Islet of Langerhans (tissue), 1 donor: ENCODE measurements at regions not wholly inside any gene's neighbourhood (a gene's known extent, or its start where the extent isn't known, plus 50 kb on each side); places are given as distances from the start of the nearest gene placed in this dataset.

ENCODE experiments used
- FAIRE-seq: peaks from one replicate; lab custom pipeline; 2011; peaks lifted over from hg19 to GRCh38; lab: Jason Lieb, UNC

DNA sequence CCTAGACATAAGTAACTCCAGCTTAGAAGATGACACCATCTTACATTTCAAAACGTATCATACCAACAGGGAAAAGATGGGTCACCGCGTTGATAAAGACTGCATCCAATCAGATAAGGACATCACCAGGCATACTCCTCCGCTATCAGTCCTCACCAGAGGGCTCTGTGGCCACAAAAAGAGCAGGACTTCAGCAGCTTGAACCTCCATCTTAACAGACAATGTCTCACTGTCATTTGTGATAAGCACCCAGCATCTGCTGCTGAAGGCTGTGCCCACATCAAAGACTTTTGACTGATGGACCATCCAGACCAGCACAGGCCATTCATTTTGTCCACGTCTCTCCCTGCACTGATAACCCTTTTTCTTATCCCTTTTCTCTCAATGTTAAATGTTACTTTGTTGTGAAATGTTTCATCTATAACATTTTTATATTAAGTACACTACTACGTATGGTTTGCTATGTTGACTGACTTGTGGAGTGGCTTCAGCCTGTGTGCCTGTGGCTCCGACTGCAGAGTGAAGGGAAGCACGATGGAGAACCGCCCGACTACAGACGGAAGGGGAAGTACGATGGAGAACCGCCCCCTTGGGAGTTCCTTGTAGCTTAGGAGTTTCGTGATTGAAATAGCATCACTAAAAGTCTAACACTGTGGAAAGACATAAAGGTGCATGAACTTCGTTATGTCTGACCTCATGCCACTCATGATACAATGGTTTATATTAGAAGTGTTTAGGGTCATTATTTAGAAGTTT, 595.4 kb upstream of the AGA start:
- FAIRE-seq, result no peak

DNA sequence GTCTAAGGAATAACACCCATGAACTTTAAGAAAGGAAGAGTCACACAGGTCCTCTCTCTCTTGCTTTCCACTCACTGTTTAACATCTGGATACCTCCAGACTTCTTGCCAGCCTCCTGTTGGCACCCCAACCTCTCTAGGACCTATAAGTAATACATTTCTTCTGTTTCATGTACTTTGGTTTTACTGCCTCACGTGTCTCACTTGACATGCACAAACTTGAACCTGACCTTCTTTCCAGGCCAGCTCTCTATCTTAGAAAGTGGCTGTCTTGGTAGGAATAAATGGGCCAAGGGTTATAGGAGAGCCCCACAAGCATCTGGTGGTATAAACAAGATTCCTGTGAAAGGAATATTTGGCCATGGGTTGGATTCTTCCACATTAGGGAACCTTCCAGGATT, 614.8 kb upstream of the AGA start:
- no peak for FAIRE-seq

DNA sequence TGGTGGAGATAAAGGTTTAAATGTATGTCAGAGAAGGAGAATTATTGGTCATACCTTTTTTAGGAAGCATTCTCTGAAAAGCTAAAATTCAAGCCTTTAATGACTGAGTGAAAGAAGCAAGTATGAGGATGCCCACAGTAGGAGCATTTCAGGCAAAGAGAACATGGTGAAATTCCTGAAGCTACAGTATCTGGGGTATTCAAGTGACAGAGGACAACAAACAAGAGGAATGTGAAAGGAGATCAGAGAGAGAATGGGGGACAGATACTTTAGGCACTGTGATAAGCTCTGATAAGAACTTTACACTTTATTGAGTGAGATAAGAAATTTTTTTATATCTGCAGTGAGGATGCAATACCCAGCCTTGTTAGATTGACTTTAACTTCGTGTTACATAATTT, 621.3 kb upstream of the AGA start:
- no peak for FAIRE-seq

DNA sequence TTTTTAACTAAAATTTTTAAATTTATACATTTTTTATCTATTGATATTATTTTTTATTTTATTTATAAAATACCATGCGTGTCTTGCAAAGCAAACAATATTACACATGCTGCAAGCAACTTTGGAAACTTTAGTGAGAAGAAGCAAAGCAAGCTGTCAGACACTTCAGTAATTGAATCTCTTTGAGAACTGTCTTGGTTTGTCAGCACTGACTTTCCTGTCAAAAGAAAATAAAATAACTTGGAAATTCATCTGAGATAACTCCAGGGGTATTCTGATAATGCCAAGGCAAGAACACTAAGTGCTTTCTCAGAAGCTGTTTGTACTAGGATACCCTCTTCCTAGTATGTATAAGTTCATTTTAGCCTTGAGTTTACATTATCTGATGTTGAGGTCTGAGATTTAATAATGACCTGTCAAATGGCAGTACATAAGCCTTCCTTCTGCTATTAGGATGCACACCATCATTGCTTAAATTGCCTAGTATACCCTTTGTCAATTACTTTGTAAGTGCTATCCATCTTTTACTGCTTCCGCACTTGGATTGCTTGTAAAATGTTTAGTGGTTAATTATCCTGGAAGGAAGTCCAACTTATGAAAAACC, 624.2 kb upstream of the AGA start:
- FAIRE-seq, result no peak

DNA sequence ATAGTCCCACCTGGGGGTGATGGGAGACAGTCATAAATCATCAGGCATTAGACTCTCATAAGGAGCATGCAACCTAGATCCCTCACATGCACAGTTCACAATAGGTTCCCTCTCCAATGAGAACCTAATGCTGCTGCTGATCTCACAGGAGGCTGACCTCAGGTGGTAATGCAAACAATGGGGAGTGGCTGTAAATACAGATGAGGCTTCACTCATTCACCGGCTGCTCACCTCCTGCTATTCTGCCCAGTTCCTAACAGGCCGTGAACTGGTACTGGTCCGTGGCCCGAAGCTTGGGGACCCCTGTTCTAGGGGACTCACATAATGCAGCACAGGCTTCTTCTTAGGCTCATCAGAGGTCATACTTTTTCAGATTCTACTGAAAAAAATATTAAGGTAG, 625.9 kb upstream of the AGA start:
- FAIRE-seq, result no peak

DNA sequence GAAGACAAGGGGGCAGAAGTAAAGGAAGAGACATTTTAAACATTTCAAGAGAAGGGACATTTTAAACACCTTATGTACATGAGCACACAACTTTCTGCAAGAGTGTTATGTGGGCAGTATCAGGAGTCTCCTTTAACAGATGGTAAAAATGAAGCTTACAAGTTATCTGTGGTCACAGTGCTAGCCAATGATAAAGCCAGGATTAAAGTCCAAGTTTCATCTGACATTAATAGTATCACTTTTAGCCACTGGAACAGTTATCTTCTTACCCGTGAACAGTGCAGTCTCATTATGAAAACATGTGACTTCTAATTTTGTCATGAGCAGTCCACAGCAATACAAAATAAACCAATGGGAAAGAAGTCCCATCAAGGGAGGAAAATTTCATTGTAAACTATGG, 627.9 kb upstream of the AGA start:
- no peak for FAIRE-seq

DNA sequence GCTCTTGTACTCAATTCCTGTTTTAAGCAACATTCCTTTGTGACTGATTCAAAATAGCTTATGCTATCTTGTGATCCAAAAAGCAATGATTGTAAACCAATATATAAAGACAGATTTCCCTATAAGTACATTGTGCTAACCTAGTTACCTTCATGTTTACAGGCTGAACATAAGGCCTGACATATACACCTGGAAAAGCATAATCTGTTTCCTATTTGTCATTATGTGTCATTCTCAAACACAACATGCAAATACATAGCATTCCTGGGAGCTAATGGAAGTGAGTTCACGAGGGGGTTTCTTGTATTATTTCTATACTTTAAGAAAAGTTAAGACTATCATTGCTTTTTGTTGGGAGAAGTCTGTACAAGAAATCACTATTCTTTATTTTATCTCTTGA, 638.1 kb upstream of the AGA start:
- no peak for FAIRE-seq

DNA sequence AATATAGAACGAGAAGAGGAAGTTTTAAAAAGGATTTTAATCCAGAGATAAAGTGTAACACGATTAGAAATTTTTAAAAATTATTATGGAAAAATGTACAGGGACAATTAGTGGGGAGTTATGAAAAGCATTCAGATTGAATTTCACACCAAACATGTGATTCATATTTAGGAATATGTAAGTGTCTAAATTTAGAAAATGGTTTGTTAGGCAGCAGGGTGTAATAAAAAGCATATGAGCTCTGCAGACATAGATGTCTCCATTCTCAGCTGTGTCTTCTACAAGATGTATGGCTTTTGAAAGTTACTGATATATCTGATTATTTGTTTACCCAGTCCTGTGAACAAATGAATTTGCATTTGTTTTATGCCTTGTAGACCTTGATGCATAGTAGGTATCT, 638.9 kb upstream of the AGA start:
- no peak for FAIRE-seq

DNA sequence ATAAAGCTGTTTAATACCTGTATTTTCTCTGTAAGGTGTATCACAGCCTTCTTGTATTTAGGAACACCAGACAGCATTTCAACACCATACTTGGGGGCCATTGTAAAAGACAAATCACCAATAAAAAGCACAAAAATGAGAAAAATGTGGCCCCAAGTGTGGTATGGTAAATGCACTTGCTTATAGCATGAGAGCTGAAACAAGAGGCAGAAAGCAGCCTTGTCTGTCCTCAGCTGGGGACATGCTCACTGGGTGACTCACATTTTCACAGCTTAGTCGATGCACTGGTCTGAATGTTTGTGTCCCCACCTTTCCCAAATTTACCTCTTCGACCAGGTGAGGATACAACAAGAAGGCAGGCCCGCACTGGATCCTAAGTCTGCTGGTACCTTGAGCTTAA, 639.7 kb upstream of the AGA start:
- no peak for FAIRE-seq

DNA sequence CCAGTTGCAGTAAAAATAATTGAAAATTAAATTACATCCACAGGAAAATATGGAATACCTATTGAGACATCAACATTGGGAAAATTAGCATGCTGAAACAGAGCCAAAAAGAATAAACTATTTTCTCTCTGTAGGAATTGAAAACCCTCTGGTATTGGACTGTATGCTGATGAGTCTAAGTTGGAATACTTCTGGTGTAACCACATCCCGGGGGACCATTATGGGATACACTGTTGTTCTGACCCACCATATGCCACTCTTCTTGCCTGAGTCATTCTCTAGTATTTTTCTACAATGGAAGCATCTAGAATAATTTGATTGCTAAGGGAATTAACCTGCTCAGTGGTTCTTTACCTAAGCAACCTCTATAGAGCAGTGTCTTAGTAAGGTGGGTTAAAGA, 640.7 kb upstream of the AGA start:
- FAIRE-seq, result no peak

DNA sequence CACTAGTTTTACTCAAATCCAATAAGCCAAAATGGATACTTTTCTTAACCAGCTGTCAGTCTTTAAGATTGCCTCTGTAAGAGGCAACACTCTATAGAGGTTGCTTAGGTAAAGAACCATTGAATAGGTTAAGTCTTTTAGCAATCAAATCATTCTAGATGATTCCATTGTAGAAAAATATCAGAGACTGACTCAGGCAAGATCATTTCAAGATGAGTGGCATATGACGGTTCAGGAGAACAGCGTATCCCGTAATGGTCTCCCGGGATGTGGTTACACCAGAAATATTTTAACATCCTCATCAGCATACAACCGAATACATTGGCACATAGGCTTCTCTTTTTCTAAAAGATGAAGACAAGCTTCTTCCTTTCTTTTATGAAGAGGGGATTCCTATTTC, 641.7 kb upstream of the AGA start:
- no peak for FAIRE-seq

DNA sequence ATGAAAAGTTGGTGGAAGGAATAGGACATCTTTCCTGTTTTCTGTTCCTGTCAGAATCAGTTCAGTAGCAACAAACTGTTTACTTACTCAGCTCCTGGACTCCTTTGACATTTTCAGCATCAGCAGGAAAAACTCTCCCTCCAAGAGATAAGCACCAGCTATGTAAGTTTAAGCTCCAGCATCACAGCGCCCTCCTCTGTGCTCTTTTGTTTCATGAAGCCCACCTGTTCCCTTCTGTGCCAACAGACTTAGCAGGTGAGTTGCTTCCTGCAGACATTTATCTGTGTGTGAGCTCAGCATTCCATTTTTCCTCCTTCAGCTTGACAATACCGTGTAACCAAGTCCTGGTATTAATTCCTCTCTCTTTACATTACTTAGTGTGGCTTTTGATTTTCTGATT, 644.1 kb upstream of the AGA start:
- FAIRE-seq, result no peak

DNA sequence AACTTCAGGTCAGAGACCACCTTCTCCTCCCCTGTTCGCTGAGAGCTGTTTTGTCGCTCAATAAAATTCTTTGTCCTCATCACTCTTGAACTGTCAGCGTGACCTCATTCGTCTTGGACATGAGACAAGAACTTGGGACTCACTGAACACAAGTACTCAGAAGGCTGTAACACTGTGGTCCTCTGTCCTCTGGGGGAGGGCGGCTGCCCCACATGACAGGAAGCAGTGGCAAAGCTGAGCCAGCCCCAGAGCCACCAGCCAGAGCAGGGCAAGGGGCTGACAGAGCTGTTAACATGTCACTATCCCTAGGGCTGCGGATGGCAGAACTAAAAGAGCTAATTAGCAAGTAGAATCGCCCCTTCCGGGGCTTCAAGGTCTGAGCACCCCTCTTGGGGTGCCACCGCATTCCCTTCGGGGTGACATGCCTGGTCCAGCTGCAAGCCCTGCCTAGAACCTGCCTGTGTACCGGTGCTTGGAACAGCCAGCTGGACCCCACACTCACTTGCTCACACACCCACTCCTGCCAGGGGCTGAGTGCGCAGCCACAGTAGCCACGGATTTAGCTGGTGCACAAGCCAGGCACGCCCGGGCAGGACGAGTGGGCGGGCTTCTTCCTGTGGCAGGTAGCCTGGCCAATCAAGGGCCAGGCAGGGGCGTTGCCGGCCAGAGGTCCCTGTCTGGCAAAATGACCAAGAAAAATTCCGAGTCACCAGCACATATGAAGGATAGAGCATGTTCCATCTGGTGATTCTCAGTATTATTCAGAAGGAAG, 648.6 kb upstream of the AGA start:
- no peak for FAIRE-seq

DNA sequence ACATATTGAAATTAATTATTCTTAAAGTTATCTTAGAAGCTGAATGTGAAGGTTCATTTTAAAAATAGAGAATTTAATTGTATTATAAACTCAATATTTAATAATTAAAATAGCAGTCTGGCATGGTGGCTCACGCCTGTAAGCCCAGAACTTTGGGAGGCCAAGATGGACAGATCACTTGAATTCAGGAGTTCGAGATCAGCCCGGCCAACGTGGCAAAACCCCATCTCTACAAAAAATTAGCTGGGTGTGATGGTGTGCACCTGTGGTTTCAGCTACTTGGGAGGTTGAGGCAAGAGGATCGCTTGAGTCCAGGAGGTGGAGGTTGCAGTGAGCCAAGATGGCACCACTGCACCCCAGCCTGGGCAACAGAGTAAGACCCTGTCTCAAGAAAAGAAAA, 659.9 kb upstream of the AGA start:
- FAIRE-seq, result no peak

DNA sequence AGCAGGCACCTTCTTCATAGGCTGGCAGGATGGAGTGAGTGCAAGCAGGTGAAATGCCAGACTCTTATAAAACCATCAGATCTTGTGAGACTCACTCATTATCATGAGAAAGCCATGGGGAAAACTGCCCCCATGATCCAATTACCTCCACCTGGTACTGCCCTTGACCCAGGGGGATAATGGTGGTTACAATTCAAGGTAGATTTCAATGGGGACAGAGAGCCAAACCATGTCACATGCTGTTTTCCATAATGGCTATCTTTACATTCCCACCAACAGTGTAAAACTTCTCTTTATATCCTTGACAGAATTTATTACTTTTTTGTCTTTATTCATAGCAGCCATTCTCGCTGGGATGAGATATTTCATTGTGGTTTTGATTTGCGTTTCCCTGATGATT, 663.0 kb upstream of the AGA start:
- FAIRE-seq, result no peak

DNA sequence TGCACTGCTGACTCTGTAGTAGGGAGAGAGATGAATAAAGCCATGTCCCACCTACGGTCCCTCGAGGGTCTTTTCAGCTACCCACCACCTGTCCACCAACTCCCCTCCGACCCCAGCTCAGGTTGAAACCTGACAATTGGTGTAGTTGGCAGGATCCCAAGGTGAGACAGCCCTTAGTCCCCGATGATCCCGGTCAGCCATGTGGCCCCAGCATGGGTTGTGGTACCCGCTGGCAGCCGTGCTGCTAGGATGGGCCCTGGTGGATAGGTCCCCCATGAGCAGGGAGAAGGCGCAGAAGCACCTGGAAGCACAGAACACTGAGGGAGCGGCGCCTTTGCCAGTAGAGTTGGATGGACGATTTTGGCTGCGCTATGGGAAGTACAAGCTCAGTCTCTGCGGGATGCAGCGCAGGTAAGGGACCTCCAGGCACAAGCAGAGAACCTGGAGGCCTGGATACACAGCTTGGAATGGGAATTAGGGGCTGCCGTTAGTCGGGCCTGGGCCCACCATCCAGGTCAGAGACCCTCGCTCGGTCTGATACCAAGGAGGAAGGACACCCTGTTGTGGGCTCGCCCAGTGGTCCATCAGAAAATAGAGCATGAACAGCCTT, 694.6 kb upstream of the AGA start:
- no peak for FAIRE-seq

DNA sequence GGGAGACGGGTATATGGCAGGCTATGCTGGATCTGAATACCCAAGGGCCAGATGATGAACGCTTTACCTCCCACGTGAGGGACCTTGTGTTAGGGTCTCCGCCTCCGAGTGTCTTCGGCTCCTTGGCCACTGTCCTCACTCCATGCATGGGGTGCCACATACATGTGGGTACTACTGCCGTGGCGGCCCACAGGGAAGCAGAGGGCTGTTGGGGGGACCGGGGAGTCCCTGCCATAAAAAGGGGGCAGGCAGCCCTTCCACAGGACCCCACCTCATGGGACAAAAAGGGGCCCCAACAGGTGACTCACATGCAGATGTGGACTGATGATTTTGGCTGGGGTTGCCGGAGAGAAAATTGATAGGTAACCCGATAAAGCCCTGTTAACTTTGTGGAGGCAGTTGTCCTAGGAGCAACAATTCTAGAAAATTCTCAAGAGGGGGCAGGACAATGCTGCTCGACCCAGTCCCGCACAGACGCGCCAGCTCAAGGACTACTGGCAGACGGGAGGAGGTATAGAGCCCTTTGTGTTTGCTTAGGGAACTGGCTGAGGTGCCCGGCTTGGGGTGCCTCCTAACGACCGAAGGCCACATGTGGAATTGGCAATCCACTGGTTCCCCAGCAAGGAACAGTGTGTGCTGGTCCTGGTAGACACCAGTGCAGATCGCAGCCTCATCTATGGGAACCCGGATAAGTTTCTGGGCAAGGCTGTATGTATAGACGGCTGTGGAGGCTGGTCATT, 695.7 kb upstream of the AGA start:
- FAIRE-seq, result no peak

DNA sequence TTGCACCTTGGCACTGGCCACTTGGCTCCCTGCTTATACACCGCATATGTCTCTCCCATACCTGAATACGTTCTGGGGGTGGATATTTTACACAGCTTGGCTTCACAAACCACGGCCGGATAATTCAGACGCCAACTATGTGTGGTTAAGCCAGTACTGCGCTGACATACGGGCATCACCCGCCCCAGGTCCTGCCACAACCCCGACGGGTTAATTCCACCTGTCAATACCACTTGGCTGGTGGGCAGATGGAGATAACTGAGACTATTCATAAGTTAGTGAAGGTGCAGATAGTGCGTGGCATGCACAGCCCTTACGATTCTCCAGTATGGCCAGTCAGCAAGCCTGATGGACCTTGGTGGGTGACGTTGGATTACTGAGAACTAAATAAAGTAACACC, 696.3 kb upstream of the AGA start:
- FAIRE-seq, result no peak

DNA sequence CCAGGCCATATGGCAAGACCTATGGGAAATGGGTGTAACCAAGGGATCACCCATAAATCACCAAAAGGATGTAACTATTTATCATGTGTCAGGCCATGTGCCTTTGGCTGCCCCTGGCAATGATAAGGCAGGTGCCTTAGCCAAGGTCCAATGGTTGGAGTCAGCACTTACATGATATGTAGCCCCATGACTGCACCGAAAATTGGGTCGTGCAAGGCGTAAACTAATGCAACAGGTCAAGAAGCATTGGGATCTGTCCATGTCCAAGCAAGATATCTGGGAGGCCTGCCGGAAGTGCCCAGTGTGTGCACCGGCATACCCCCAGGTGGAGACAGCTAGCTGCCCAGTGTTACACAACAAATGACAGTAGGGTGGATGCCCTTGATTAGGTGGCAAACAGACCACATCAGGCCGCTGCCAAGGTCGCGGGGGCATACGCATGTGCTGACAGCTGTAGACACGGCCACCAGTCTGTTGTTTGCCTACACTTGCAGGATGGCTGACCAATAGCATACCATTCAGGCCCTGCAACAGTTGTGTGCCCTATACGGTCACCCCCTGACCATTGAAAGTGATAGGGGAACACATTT, 698.2 kb upstream of the AGA start:
- FAIRE-seq, result no peak

DNA sequence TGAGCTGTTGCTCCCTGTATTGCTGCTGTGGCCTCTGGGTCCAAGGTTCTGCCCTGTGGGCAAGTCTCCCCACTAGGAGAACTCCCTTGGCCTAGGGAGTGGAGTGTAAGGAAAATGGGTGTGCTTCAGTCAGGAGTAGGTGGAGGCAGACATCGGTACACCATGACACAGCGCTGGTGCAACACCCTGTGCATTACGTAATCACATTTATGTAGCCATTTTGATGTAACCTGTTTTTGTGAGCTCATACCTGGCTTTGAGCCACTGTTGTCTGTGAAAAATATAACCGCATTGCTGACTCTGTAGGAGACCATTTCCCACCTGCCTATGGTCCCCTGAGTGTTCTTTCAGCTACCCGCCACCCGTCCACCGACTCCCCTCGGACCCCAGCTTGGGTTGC, 700.5 kb upstream of the AGA start:
- no peak for FAIRE-seq

DNA sequence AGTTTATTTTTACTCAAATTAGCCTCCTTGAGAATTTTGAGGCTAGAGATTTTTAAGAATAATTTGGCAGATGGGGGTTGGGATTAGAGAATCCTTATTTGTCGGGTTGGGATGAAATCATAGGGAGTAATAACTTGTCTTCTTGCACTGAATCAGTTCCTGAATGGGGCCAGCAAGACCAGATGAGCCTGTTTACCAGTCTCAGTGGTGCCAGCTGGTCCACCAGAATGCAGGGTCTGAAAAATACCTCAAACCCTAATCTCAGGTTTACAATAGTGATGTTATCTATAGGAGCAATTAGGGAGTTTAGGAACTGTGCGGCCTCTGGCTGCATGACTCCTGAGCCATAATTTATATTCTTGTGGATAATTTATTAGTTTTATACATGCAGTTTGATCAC, 705.9 kb upstream of the AGA start:
- no peak for FAIRE-seq

DNA sequence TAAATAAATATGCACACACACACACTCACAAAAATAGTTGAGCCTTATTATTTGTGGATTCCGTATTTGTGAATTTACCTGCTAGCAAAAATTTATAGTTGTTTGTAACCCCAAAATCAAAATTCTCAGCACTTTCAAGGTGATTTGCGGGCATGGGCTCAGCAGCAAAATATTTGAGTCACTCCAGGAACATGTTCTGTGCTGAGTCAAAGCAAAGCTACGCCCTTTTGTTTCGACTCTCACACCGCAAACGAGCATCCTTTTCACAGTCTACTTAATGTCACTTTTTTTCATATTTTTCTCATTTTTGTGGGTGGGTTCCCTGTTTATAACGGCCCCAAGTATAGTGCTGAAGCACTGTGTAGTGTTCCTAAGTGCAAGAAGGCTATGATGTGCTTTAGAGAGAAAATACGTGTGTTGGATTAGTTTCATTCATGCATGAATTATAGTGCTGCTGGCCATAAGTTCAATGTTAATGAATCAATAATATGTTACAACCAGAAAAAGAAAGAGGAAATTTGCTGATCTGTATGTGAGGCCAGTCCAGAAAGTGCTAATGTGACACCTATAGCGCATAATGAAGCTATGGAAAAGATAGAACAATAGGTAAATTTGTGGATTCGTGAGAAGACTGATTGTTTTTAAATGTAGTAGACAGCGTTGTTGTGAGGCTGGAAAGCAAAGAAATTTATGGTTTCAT, 723.2 kb upstream of the AGA start:
- FAIRE-seq, result no peak
